Endodermal cell (in vitro differentiated cells): ENCODE measurements at regions not wholly inside any gene's neighbourhood (a gene's known extent, or its start where the extent isn't known, plus 50 kb on each side); places are given as distances from the start of the nearest gene placed in this dataset.

Experiments
- DNase-seq: peaks from one replicate; pipeline ENCODE4 v3.0.0-alpha.2; 2017
- H3K27ac ChIP-seq: 2 replicates; pipeline ENCODE4 v1.5.1; 2013; ENCODE audit warnings: mild to moderate bottlenecking, low read depth, low read length, moderate library complexity
- H3K27me3 ChIP-seq: 2 replicates; pipeline ENCODE4 v1.6.1; 2013; ENCODE audit warnings: mild to moderate bottlenecking, low read length, moderate library complexity; ENCODE audit not compliant: insufficient read depth, control insufficient read depth, poor library complexity, severe bottlenecking
- H3K36me3 ChIP-seq: 2 replicates; pipeline ENCODE4 v1.7.0; 2013; ENCODE audit warnings: mild to moderate bottlenecking, low read length, moderate library complexity; ENCODE audit not compliant: control insufficient read depth, insufficient read depth
- H3K4me1 ChIP-seq: one replicate; pipeline ENCODE4 v1.7.0; 2013; ENCODE audit warnings: low read length; ENCODE audit not compliant: control insufficient read depth, insufficient read depth
- H3K4me3 ChIP-seq: 2 replicates; pipeline ENCODE4 v1.5.1; 2013; ENCODE audit warnings: mild to moderate bottlenecking, low read length, moderate library complexity
- H3K9ac ChIP-seq: 2 replicates; pipeline ENCODE4 v1.6.1; 2013; ENCODE audit warnings: mild to moderate bottlenecking, low read length, moderate library complexity; ENCODE audit not compliant: poor library complexity, severe bottlenecking; ENCODE audit errors: extremely low read depth
- H3K9me3 ChIP-seq: 2 replicates; pipeline ENCODE4 v1.6.1; 2013; ENCODE audit warnings: mild to moderate bottlenecking, low read length, moderate library complexity; ENCODE audit not compliant: control insufficient read depth
- H3K27ac Mint-ChIP-seq: 2 replicates; pipeline ENCODE4 v1.8.0; 2020; ENCODE audit warnings: mixed read lengths
- H3K27me3 Mint-ChIP-seq: 2 replicates; pipeline ENCODE4 v1.8.0; 2021; ENCODE audit warnings: mild to moderate bottlenecking, mixed read lengths; ENCODE audit not compliant: insufficient read depth
- H3K36me3 Mint-ChIP-seq: 2 replicates; pipeline ENCODE4 v1.8.0; 2020; ENCODE audit warnings: low read depth, mixed read lengths
- H3K4me1 Mint-ChIP-seq: 2 replicates; pipeline ENCODE4 v1.8.0; 2020; ENCODE audit warnings: mixed read lengths
- H3K4me3 Mint-ChIP-seq: 2 replicates; pipeline ENCODE4 v1.8.0; 2020; ENCODE audit warnings: mild to moderate bottlenecking, moderate library complexity, mixed read lengths
- H3K9me3 Mint-ChIP-seq: 2 replicates; pipeline ENCODE4 v1.8.0; 2020; ENCODE audit warnings: mild to moderate bottlenecking, mixed read lengths
- WGBS, 2 experiments: methylation state at CpG; one replicate each; pipeline versions ENCODE4 v1.1.5 to v1.1.7; 2013; ENCODE audit warnings: missing lambda C conversion rate in 2 of 2, mixed read lengths in 1 of 2; ENCODE audit not compliant: insufficient coverage in 1 of 2, insufficient read length in 1 of 2; 5-methylcytosine and 5-hydroxymethylcytosine counted together
- TF ChIP-seq, protein P1 (sequence below): fragments of 200-600 bp; sonication (generic); conservative IDR thresholded peaks from 2 replicates; pipeline ENCODE4 v1.5.0; 2021; ENCODE audit warnings: antibody characterized with exemption, mild to moderate bottlenecking

DNA sequence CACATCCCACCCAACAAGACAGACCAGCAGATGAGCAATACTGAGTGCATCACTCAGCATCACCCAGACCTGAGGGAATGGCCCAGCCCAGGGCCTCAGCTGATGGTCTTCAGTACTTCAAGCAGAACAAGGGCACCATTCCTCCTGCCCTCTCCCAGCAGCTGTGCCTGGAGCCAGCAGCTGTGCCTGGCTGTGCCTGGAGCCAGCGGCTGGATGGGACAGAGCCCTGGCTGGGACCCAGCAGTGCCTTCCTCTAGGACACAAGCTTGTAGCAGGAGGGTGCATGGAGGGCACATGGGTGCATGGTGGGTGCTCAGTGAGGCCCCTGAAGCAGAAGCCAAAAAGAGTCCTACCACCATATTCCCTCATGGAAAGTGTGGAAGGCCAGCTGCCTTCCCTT lies 583.8 kb downstream of the NPHP4 start:
- Mint-ChIP-seq H3K36me3 (no peaks in the 10 kb centered on the region), H3K4me3 (no peak overlapping the region), H3K27ac (no peak overlapping the region), H3K9me3 (no peaks in the 10 kb centered on the region), H3K4me1 (no peaks in the 10 kb centered on the region), H3K27me3 (peaks cover 3% of the 10 kb centered on the region)
- H3K27ac ChIP-seq, result no peak overlapping the region
- no peaks in the 10 kb centered on the region for H3K9me3 ChIP-seq
- DNase-seq, result no peak
- TF ChIP-seq, protein P1, sequence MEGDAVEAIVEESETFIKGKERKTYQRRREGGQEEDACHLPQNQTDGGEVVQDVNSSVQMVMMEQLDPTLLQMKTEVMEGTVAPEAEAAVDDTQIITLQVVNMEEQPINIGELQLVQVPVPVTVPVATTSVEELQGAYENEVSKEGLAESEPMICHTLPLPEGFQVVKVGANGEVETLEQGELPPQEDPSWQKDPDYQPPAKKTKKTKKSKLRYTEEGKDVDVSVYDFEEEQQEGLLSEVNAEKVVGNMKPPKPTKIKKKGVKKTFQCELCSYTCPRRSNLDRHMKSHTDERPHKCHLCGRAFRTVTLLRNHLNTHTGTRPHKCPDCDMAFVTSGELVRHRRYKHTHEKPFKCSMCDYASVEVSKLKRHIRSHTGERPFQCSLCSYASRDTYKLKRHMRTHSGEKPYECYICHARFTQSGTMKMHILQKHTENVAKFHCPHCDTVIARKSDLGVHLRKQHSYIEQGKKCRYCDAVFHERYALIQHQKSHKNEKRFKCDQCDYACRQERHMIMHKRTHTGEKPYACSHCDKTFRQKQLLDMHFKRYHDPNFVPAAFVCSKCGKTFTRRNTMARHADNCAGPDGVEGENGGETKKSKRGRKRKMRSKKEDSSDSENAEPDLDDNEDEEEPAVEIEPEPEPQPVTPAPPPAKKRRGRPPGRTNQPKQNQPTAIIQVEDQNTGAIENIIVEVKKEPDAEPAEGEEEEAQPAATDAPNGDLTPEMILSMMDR, result no peak
- 96 to 100% methylated on average over 1 of the region's 1 CpG for WGBS, 2 experiments
- H3K36me3 ChIP-seq, result no peaks in the 10 kb centered on the region
- H3K27me3 ChIP-seq, result no peaks in the 10 kb centered on the region
- no peaks in the 10 kb centered on the region for H3K4me1 ChIP-seq
- H3K4me3 ChIP-seq, result no peak overlapping the region
- no peak overlapping the region for H3K9ac ChIP-seq

DNA sequence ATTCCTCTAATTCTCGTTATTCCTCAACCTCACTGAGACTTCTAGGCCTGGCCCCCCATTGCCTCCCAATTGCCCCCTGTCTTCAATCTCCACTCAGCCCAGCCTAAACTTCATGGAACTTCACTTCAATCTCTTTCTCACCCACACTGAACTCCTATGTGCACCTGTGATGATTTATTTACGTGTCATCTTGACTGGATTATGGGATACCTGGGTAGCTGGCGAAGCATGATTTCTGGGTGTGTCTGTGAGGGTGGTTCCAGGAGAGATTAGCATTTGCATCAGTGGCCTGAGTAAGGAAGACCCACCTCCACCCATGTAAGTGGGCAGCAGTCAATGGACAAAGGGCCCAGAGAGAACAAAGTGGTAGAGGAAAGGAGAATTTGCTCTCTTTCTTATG lies 587.0 kb downstream of the NPHP4 start:
- no peaks in the 10 kb centered on the region for H3K4me1 ChIP-seq
- no peak overlapping the region for H3K4me3 Mint-ChIP-seq
- no peaks in the 10 kb centered on the region for H3K36me3 Mint-ChIP-seq
- H3K4me1 Mint-ChIP-seq, result no peaks in the 10 kb centered on the region
- no peaks in the 10 kb centered on the region for H3K36me3 ChIP-seq
- 92 to 93% methylated on average over 2 to 3 of the region's 3 CpGs for WGBS, 2 experiments
- no peak overlapping the region for H3K27ac Mint-ChIP-seq
- no peak for DNase-seq
- H3K27ac ChIP-seq, result no peak overlapping the region
- TF ChIP-seq, protein P1, result no peak
- no peaks in the 10 kb centered on the region for H3K9me3 Mint-ChIP-seq
- no peak overlapping the region for H3K4me3 ChIP-seq
- no peaks in the 10 kb centered on the region for H3K27me3 Mint-ChIP-seq
- H3K9ac ChIP-seq, result no peak overlapping the region
- no peaks in the 10 kb centered on the region for H3K27me3 ChIP-seq
- no peaks in the 10 kb centered on the region for H3K9me3 ChIP-seq

- Mint-ChIP-seq H3K4me1 (no peaks in the 10 kb centered on the region), H3K9me3 (no peaks in the 10 kb centered on the region), H3K27ac (no peak overlapping the region), H3K4me3 (no peak overlapping the region), H3K27me3 (no peaks in the 10 kb centered on the region), H3K36me3 (no peaks in the 10 kb centered on the region)
- no peak overlapping the region for H3K27ac ChIP-seq
- 81 to 91% methylated on average over 2 to 7 of the region's 7 CpGs for WGBS, 2 experiments
- TF ChIP-seq, protein P1, result no peak
- no peak overlapping the region for H3K4me3 ChIP-seq
- no peaks in the 10 kb centered on the region for H3K36me3 ChIP-seq
- no peak overlapping the region for H3K9ac ChIP-seq
- no peaks in the 10 kb centered on the region for H3K9me3 ChIP-seq
- no peaks in the 10 kb centered on the region for H3K4me1 ChIP-seq
- no peaks in the 10 kb centered on the region for H3K27me3 ChIP-seq
- peak; percentile 64 for DNase-seq
Observed at GRCh38 chr1:5404412-5405203, 587.6 kb downstream of the NPHP4 start.
